ENCODE measurements at regions not wholly inside any gene's neighbourhood (a gene's known extent, or its start where the extent isn't known, plus 50 kb on each side); places are given as distances from the start of the nearest gene placed in this dataset.

DNA sequence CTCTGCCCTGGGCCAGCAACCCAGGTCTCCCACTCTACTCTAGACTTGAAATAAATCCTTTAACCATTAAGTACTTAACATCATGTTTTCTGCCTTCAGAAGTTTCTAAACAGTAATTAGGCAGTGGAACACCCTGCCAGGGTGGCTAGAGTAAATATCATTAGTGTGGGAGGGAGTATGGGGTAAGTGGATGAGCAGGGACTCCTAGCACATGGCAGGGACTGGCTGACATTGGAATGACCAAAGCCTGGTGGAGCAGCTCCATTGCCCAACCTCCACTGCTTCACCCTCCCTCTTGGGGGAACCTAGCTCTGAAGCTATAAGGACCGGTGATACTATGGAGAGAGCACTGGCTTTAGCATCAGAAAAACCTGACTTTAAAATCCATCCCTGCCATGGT is 167.1 kb downstream of the MAFB start:
- TF ChIP-seq, protein P1, sequence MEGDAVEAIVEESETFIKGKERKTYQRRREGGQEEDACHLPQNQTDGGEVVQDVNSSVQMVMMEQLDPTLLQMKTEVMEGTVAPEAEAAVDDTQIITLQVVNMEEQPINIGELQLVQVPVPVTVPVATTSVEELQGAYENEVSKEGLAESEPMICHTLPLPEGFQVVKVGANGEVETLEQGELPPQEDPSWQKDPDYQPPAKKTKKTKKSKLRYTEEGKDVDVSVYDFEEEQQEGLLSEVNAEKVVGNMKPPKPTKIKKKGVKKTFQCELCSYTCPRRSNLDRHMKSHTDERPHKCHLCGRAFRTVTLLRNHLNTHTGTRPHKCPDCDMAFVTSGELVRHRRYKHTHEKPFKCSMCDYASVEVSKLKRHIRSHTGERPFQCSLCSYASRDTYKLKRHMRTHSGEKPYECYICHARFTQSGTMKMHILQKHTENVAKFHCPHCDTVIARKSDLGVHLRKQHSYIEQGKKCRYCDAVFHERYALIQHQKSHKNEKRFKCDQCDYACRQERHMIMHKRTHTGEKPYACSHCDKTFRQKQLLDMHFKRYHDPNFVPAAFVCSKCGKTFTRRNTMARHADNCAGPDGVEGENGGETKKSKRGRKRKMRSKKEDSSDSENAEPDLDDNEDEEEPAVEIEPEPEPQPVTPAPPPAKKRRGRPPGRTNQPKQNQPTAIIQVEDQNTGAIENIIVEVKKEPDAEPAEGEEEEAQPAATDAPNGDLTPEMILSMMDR (conservative IDR thresholded peaks at IDR 0.05) = no peak
- no peak for TF ChIP-seq EZH2 (IDR thresholded peaks at IDR 0.05; ENCODE audit: low read depth)
